HCEC 1CT (cell line): ENCODE measurements at regions not wholly inside any gene's neighbourhood (a gene's known extent, or its start where the extent isn't known, plus 50 kb on each side); places are given as distances from the start of the nearest gene placed in this dataset.

Source experiments
- DNase-seq: peaks from one replicate; pipeline ENCODE4 v3.0.0-alpha.2; 2017

DNA sequence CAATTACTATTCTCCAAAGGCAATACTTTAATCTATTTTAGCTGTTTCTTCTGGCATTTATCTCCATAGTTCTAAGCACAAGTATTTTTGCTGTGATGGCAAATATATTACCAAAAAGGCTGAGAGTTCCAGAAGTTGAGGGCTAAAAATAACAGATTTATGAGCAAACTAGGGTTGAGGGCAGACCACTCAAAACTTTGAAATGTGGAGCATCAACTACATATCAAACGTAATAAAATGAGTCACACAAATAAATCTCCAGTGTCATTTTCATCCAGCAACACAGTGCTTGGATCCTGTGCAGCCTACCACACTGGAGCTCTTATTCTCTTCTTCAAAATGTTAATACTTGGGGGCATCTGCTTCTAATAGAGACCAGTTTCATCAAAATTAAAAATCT is 163.9 kb downstream of the HS3ST1 start:
- DNase-seq: no peak

DNA sequence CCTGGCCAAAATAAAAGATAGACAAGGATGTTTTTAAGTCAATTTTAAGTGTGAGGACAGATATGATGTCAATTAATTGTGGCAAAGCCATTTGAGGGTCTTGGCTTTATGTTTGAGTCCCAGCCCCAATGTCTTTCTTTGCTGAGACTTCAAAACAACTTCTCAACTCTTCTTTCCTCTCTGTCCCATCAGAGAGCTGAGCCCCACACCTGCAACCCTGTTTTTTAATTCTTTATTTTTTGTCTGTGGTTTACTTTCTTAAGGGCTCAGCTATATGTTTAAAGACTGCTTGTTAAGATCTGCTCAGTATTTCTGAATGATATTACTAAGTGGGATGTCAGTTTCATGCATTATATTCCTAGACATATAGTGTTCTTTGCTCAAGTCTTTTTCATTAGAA is 164.3 kb downstream of the HS3ST1 start:
- no peak for DNase-seq

DNA sequence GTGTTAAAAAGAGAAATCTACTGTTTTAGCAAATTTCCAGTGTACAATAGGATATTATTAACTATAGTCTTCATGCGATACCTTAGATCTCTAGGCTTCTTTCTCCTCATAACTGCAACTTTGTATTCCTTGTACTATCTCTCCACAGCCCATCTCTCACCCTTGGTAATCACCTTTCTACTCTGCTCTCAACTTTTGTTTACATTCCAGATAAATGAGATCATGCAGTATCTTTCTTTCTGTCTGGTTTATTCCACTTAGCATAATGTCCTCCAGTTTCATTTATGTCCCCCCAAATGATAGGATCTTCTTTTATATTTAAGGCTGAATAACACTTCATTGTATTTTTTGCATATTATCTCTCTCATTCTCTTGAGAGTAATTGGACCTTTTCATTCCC is 165.5 kb downstream of the HS3ST1 start:
- no peak for DNase-seq

DNA sequence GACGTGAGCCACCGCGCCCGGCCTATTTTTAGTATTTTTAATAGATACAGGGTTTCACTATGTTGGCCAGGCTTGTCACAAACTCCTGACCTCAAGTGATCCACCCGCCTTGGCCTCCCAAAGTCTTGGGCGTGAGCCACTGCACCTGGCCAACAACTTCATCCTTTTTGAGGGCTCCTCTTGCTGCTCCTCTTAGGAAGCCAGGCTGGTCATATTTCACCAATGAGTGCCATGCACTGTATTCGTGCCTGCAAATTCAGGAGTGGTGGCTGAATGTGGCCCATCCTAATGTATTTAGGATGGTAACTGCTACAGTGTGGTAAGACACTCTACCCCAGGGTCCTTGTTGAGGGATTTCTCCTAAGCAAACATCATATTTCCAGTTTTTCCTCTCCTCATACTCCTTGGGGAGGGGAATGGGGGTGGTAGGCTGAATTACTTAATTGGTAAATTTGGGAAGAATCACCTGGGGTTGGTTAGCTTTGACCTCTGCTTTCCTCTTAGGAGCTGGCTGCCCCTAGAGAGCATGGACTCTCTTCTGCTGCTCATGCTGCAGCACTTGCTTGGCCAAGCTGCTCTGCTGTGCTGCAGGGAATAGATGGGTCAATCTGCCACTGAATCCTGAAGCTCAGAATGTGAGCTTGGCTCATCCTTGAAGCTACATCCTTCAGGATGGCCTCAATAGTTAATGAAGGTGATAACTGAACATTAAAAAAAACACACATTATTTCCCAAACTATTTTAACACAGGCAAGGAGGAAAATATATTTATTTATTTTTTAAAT is 167.4 kb downstream of the HS3ST1 start:
- DNase-seq: no peak

DNA sequence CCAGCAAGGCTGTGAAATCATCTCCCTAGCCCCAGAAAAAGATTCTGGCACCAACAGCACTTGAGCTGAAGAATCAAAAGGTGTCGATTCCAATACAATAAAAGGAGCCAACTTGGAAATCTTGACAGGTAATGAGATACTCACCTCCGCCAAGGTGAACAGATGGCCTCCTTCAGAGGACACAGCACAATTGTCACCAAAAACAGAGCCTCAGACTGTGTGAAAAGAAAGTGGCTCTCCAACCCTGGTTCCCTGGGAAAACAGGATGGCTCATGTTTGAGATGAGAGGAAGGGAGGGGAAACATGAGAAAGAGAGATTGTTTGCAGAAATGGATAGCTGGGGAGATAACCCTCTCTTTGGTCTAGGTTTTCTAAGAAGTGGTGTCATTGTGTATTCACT is 168.9 kb downstream of the HS3ST1 start:
- DNase-seq: no peak

DNA sequence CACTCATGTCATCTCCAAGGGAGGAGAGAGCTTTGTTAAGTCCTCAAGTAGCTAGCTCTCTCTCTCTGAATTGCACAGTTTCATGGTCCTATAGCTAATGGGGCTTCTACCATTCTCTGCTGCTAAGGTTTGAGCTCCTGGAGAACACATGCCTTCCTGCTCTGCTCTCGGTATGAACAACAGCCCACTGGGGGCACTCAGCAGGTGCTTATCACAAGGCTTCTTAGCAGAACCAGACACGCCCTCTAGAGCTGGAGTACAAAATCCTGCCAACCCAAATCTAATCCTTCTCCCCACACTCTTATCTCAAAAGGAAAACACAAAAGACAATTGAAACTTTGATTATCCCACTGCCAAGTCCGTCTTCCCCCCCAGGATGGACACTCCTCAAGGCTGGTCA is 176.5 kb downstream of the HS3ST1 start:
- no peak for DNase-seq

DNA sequence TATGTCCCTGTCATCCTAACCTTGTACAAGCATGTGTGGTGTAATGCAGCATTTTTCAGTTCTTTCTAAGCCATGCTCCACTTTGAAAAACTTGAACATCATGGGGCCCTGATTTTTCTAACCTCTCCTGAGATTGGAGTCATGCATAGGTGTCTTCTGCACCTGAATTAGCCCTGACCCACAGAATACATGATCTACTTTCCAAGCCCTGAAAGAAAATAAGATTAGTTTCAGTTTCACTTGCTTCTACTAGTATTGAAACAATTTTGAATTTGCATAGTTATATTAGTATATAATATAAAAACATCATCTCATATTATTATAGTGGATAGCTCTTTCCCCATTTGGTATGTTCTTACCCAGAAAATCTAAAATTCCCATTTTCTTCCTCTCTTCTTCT is 178.2 kb downstream of the HS3ST1 start:
- DNase-seq: no peak

DNA sequence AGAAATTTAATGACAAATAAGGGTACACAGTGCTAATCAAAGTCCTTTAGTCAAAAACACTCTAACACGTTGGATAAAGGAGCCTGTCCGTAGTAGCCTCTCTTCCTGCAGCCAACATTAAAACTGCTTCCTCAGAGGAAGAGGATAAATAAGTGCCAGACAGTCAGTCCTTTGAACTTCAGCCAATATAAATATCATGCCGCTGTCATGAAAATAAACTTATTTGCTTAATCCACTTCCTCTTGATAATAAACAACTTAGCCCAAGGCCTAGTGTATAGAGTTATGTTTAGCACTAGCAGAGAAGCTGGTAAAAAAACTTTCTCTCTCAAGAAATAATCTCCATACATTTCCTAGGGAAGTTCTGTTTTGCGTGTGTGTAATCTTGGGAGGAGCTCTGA is 196.7 kb downstream of the HS3ST1 start:
- DNase-seq: no peak

DNA sequence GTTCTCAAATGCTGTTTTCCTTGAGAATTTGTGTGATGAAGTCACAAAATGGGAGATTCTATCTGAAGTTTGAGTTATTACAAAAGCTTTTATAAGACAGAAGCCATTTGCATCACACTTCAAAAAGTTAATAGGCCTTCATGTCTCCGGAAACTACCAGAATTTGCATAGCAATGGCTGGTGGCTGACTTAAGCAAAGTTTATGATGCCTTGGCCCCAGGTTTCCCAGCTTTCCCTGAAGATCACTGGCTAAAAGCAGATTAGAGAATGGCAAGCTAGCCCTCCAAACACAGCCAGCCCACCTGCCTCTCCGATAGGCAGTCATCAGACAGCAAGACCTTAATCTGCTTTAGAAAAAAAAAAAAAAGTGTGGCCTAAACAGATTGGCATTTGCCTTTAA is 197.8 kb downstream of the HS3ST1 start:
- no peak for DNase-seq

DNA sequence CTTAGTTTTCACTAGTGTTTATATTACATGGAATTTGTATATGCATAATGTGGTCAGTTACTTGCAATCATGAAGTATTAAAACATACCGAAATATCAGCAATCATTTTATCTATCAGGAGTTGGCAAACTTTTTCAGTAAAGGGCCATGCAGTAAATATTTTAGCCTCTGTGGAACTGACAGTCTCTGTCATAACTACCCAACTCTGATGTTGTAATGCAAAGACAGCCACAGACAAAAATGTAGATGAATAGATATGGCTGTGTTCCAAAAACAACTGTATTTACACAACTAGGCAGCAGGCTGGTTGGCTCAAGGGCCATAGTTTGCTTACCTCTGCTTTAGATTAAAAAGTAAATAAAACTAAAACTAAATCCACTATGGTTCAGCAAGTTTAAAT is 200.2 kb downstream of the HS3ST1 start:
- no peak for DNase-seq

DNA sequence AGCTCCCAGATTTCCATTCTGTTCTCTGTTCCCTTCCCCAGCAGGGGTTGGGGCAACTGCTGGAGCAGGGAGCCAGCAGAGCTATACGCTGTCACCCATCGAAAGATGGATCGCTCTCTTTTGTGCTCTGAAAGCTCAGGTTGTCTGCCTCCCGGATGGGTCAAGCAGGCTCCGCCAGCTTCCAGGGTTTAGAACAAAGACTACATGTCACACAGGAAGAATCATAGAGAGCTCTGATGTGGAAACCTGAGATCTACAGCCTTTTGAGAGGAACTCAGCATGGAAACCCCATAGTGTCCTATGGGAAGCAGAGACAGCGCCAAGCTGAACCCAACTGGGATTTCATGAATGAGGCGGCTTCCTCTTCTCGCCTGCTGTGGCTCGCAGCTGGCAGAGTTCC is 205.4 kb downstream of the HS3ST1 start:
- no peak for DNase-seq

DNA sequence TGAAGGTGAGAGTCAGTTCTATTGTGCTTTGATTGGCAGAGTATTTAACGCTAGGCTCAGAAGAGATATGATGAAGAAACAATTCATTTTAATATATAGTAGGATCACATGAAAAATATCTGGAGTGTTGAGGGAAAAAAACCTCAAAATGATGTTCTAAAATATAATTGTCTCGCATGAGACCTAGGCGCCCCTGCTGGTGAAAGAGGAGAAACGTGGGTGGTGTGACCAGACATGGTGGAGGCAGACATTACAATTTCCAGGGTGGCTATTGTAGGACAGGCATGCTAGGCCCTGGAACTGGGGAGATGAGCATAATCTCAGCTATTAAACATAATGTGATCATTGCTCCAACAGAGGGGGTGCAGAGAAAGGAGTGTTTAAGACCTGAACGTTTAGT is 210.0 kb downstream of the HS3ST1 start:
- DNase-seq: no peak

DNA sequence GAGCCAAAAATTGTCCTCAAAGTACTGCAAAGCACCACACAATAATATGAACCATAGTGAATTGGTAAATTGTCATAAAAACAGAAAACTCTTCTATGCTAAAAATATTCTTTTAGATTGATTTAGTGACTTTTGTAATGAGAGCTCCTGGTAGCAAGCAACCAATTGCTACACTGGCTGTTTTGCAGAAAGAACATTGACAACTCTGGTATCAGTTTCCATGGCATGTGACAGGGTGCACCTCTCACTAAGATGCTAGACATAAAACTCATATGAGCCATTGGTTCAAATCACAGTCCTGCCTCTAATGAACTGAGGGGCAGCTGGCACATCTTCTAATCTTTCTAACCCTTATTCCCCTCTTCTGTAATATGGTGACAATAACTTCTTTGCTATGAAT is 212.2 kb downstream of the HS3ST1 start:
- no peak for DNase-seq

DNA sequence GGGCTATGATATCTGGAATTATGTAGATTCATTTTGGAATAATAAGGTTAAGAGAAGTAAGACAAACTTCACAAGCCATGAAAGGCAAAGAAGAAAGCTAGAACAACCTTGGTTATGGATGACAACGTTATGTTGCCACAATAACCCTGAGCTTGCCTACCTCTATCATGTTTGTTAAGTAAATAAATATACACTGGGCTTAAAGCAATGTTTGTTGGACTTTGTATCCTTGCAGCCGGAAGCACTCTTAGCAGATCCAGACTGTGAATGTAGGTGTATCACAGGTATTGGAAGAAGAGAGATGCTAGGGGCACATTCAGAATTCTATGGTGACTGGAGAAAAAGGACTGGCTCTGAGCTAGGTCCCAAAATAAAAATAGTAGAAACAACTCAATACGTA is 214.4 kb downstream of the HS3ST1 start:
- no peak for DNase-seq

DNA sequence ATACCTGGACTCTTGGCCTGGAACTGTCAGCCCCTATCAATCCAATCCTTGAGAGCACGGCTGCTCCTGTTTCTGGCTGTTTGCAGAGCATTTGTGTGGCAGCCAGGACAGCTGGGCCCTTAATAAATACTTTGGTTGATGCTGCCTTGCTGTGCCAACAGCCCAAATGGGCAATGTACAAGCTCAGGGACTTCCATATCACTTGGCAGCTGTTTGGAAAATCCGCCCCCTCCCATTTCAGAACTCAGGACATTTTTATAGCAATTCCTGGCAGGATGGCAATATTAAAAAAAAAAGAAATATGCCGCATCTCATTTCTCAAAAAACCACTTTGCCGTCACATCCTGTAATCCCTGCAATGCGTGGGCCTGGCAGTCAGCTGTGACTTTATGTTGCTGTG is 218.9 kb downstream of the HS3ST1 start:
- no peak for DNase-seq

DNA sequence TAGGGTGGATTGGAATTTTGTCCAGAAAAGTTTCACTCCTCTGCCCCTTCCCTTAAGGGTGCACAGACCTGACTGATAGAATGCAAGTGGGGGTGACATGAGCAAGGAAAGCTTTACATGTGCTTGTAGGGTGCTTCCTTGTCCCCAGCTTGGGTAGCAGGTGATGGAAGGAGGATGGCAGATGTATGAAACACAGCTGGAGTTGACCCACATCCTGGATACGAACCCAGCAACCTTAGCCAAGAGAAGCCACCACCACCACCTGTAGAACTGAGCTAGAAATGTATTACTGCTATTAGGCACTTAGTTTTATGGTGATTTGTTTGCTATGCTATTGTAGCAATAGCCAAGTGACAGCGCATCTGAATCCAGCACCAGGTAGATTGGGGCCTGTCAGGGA is 227.4 kb downstream of the HS3ST1 start:
- no peak for DNase-seq

DNA sequence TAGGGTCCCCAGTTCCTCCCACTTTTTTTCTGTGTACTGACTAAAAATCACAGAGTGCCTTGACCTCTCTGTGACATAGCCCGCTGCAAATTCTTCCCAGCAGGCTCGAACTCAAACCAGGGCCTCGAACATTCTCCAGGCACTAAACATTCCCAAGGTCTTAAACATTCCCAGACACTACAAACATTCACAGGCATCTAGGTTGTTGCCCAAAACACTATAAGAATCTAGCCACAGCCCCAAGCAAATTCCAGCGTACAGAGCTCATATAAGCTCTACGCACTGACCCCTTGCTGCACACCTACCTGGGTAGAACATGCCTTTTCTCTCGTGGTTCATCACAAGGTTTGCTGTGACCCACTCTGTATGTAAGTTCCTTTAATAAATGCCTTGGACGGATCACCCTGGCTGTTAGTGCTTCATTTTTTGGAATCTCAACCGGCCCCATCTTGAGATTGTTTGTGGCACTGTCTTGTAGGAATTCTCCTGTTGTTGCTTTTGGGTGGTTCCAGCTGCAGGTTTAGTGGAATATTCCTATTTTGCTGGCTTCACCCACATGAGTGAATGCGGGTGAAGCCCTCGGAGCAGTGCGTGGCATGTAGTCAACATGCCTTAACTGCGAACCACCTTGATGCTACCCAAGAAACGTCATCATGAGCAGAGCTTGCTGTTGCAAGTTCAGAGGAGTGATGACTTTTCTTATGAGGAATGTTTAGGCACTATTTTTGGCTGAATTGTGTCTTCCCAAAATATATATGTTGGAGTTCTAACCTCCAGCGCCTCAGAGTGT is 230.0 kb downstream of the HS3ST1 start:
- no peak for DNase-seq

DNA sequence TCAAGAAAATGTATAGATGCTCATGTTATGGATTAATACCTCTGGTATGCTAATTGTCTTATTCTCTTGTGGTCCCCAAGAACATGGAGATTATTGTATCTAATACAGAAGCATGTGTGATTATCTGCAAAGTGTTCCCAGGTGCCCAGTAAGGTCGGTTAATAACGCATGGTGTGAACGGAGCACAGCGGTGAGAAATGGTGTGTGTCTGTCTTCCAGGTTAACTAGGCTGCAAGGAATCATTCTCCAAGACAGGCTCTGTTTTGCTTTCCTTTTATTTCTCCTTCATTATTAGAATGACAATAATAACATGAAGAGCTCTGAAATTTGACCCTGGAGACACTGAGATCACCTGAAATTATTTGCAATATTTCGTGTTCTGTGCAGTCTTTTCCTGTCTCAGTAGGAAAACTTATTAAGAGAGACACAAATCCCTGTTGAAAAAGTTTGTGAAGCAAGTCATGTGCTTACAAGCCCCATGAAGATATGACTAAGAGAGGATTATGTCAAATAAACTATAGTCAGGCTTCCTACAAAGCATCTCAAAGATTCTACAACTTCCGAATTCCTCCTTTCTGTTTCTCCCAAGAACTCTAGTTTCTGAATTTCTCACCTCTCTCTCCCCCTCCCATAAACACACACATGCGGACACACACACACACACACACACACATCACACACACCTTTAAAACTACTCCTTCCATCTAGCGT is 230.9 kb downstream of the HS3ST1 start:
- no peak for DNase-seq

DNA sequence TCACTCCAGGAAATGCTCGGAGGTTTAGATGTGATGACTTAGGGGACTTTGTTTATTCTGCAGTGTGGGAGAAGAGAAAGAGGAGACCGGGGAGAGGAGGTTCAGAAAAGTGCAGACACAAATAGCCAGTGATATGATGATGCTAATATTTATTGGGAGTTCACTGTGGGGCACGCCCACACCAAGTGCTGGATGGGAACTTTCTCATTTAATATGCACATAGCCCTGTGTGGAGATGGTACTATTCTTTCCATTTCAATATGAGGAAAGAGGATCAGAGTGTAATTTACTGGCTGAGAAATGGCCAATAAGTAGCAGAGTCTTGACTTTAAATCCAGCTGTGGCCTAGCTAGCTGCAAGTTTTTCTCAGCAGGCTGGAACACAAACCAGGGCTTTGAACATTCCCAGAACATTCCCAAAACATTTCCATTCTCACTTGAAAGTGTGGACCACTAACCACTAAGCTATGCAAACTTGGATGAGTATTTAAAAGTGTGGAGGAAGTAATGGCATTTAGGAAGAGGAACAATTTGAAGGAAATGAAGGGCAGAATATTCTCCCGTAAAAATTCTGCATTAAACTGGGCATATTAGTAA is 231.7 kb downstream of the HS3ST1 start:
- DNase-seq: no peak

DNA sequence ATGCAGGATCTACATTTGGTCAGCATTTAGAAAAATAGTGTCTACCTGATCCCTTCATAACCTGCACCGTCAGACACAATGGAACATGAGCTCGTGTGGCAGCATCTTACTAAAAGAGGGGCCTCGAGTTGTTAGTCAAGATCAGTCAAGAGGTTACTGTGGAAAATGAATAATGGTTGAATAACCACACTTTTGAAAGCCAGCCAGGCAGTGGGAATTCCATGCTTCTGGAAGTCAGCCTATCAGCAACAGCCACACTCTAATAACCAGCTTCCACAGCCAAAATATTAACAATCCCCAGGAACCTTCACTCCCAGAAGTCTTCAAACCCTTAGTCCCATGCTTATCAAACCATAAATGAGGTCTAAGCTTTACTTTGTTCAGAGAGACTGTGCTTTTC is 234.3 kb downstream of the HS3ST1 start:
- DNase-seq: no peak

DNA sequence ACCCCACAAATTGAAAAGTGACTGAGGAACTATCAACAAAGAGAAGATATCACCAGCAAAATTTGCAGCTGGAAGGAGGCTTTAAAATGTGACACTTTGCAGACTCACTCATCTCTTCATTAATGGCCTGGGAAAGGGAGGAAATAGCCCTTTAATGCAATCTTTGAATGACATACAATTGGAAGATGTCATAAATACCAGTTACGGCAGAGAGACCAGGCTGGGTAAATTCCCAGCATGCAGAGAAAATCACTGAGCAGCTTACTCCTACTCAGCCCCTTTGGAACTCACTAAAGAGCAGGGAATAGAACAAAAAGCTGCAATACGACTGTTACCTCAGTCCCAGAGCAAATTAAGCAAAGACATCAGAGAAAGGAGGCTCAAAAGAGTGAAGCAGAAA is 238.9 kb downstream of the HS3ST1 start:
- DNase-seq: no peak

DNA sequence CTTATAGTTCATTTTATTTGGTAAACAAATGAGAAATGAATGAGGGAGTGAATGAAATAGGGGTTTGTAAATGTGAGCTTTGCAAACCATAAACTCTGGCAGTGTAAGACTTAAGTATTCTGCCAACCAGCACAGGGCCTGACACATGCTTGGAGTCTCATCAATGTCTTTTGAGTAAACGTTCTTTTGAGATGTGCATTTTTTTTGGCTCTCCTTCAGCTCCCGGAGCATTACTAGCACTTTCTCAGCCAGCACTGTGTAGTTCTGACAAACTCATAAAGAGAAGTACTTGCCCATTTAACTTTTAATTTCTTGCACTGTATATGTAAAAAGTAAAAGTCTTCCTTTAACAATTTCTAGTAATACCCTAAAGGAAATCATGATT is 245.3 kb downstream of the HS3ST1 start:
- DNase-seq: no peak

DNA sequence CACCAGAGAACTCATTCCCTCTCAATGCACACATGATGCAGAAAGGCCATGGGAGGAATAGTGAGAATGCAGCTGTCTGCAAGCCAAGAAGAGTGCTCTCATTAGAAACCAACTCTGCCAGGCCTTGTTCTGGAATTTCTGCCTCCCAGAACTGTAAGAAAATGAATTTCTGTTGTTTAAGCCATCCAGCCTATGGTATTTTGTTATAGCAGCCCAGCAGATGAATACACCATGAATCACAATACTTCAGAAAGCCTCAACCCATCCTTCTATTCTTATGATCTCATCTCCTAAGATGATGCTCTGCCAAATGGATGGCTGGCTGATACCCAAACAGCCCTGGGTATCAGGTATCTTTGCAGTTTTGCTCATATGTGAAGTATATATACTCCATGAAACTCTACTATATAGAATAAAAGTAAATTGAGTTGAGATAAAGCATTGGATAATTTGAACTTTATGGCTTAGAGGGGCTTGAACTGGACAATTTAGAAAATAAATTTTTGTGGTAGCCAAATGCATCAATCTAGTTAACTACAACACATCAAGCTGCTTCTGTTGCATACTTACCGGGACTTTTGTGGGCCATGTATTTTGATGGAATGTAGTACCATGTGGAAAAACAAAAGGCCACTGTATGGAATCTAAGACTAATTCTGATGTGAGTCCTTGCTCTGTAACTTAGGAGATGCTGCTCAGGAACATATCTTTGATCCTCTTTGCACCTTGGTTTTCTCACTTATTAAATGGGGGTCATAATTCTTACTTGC is 245.9 kb downstream of the HS3ST1 start:
- DNase-seq: no peak
